Naive thymus-derived CD4-positive, alpha-beta T cell (primary cell): ENCODE measurements at regions not wholly inside any gene's neighbourhood (a gene's known extent, or its start where the extent isn't known, plus 50 kb on each side); places are given as distances from the start of the nearest gene placed in this dataset.

ENCODE experiments used
- ATAC-seq: fragments of 150-1000 bp; cut with Tn5 transposase; 2 replicates; pipeline ENCODE4 v1.10.0; 2021; ENCODE audit warnings: mild to moderate bottlenecking, moderate library complexity
- CTCF ChIA-PET: fragments of 350-600 bp; sonication (Branson Sonifier 250); formaldehyde crosslinking; loops from one replicate; lab custom pipeline; 2021; ENCODE audit warnings: antibody characterized with exemption; lab: Charles Lee
- POLR2A ChIA-PET: fragments of 350-600 bp; sonication (Branson Sonifier 250); formaldehyde crosslinking; loops from one replicate; lab custom pipeline; 2021; ENCODE audit warnings: antibody characterized with exemption, inconsistent platforms; lab: Charles Lee
- DNase-seq, 9 donors: peaks; one replicate each; pipeline versions ENCODE4 v3.0.0 to v3.0.0-alpha.2; 2020 to 2022; ENCODE audit warnings: mixed read lengths in 1 of 9
- H3K27ac ChIP-seq: one replicate; pipeline ENCODE4 v1.7.0; 2013; ENCODE audit warnings: mild to moderate bottlenecking, low read depth, low read length, moderate library complexity
- H3K27me3 ChIP-seq, 2 donors: one replicate each; pipeline ENCODE4 v1.7.0; 2013; ENCODE audit warnings: low read length in 2 of 2, mild to moderate bottlenecking in 2 of 2, moderate library complexity in 2 of 2; ENCODE audit not compliant: control insufficient read depth in 2 of 2, insufficient read depth in 2 of 2
- H3K36me3 ChIP-seq, 3 experiments: 1 replicate in 2 of 3; 2 replicates in 1 of 3; pipeline ENCODE4 v1.7.0; 2013; ENCODE audit warnings: low read length in 3 of 3, mild to moderate bottlenecking in 3 of 3, moderate library complexity in 1 of 3; ENCODE audit not compliant: insufficient read depth in 3 of 3, control insufficient read depth in 2 of 3
- H3K4me1 ChIP-seq, 2 donors: one replicate each; pipeline ENCODE4 v1.7.0; 2013; ENCODE audit warnings: low read length in 2 of 2, mild to moderate bottlenecking in 2 of 2, moderate library complexity in 1 of 2; ENCODE audit not compliant: control insufficient read depth in 2 of 2, insufficient read depth in 2 of 2
- H3K4me3 ChIP-seq: 2 replicates; pipeline ENCODE4 v1.7.0; 2013; ENCODE audit warnings: mild to moderate bottlenecking, low read length
- H3K9me3 ChIP-seq, 3 experiments: 1 replicate in 2 of 3; 2 replicates in 1 of 3; pipeline ENCODE4 v1.7.0; 2013; ENCODE audit warnings: low read length in 3 of 3; ENCODE audit not compliant: control insufficient read depth in 2 of 3
- H3K27ac Mint-ChIP-seq, 9 donors: one replicate each; pipeline ENCODE4 v1.8.0; 2020 to 2022; ENCODE audit warnings: mixed read lengths in 9 of 9, mild to moderate bottlenecking in 8 of 9, moderate library complexity in 5 of 9, inconsistent platforms in 2 of 9
- H3K27me3 Mint-ChIP-seq, 5 donors: one replicate each; pipeline ENCODE4 v1.8.0; 2021 to 2022; ENCODE audit warnings: mixed read lengths in 5 of 5, mild to moderate bottlenecking in 1 of 5
- H3K36me3 Mint-ChIP-seq, 5 donors: one replicate each; pipeline ENCODE4 v1.8.0; 2020 to 2022; ENCODE audit warnings: mixed read lengths in 5 of 5, mild to moderate bottlenecking in 3 of 5, inconsistent platforms in 1 of 5
- H3K4me1 Mint-ChIP-seq, 7 donors: one replicate each; pipeline ENCODE4 v1.8.0; 2020 to 2022; ENCODE audit warnings: mixed read lengths in 7 of 7, mild to moderate bottlenecking in 3 of 7, inconsistent platforms in 1 of 7
- H3K4me3 Mint-ChIP-seq, 10 donors: one replicate each; pipeline ENCODE4 v1.8.0; 2020 to 2022; ENCODE audit warnings: mild to moderate bottlenecking in 10 of 10, mixed read lengths in 10 of 10, moderate library complexity in 6 of 10, inconsistent platforms in 2 of 10
- H3K9me3 Mint-ChIP-seq, 11 donors: one replicate each; pipeline ENCODE4 v1.8.0; 2020 to 2022; ENCODE audit warnings: mixed read lengths in 11 of 11, mild to moderate bottlenecking in 4 of 11, inconsistent platforms in 1 of 11, moderate library complexity in 1 of 11
- intact Hi-C, 2 donors: fragments of 100-400 bp; cut with micrococcal nuclease; formaldehyde crosslinking; loops; one replicate each; pipeline ENCODE4 v1.15.1; 2023

DNA sequence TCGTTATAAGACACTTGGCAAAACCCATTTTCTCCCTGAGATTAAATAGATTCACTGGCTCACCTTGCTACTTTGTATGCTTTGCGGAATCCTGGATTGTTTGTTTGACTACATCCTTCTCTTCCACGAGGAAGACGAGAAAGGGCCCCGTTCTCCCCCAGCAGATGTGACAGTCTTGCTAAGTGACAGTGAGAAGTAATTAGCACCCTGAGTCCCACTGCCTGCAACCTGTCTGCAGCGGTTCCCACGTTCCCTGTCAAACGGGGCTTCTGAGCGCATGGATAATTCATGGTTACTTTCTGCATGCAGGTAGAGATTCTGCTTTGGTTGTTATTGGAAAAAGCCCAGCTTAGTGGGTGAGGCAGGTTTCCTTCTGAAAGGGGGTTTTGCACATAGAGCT lies 163.7 kb downstream of the CDH26 start:
- H3K9me3 ChIP-seq, result no peaks in the 10 kb centered on the region
- Mint-ChIP-seq H3K27ac (no peak overlapping the region), H3K4me3 (no peak overlapping the region), H3K4me1 (peaks cover 0 to 4% (median 3%) of the 10 kb centered on the region in 7 donors), H3K27me3 (peaks cover 0 to 40% (median 7%) of the 10 kb centered on the region in 5 donors), H3K36me3 (no peaks in the 10 kb centered on the region), H3K9me3 (no peaks in the 10 kb centered on the region)
- CTCF ChIA-PET, result no interaction called here
- H3K4me1 ChIP-seq, result no peaks in the 10 kb centered on the region
- H3K4me3 ChIP-seq, result no peak overlapping the region
- H3K27me3 ChIP-seq, result no peaks in the 10 kb centered on the region
- no peak for ATAC-seq
- no peak overlapping the region for H3K27ac ChIP-seq
- no peaks in the 10 kb centered on the region for H3K36me3 ChIP-seq
- intact Hi-C loops, result no loop called here
- POLR2A ChIA-PET, result no interaction called here
- no peak for DNase-seq

GRCh38 chr20:60122671-60123070 lies 164.4 kb downstream of the CDH26 start:
- intact Hi-C loops, result no loop called here
- H3K27me3 ChIP-seq, result no peaks in the 10 kb centered on the region
- no peaks in the 10 kb centered on the region for H3K36me3 Mint-ChIP-seq
- H3K9me3 Mint-ChIP-seq, result no peaks in the 10 kb centered on the region
- no peaks in the 10 kb centered on the region for H3K4me1 ChIP-seq
- no peak for DNase-seq
- CTCF ChIA-PET, result no interaction called here
- no peak overlapping the region for H3K4me3 Mint-ChIP-seq
- ATAC-seq, result no peak
- POLR2A ChIA-PET, result no interaction called here
- no peaks in the 10 kb centered on the region for H3K9me3 ChIP-seq
- no peak overlapping the region for H3K27ac ChIP-seq
- no peak overlapping the region for H3K27ac Mint-ChIP-seq
- no peaks in the 10 kb centered on the region for H3K36me3 ChIP-seq
- H3K4me3 ChIP-seq, result no peak overlapping the region
- H3K27me3 Mint-ChIP-seq, result peaks cover 0 to 36% (median 7%) of the 10 kb centered on the region in 5 donors
- H3K4me1 Mint-ChIP-seq, result peaks cover 0 to 2% (median 0%) of the 10 kb centered on the region in 7 donors

GRCh38 chr20:60123096-60123495 lies 164.9 kb downstream of the CDH26 start:
- CTCF ChIA-PET, result no interaction called here
- no peak for DNase-seq
- H3K9me3 Mint-ChIP-seq, result no peaks in the 10 kb centered on the region
- intact Hi-C loops, result no loop called here
- no peak overlapping the region for H3K27ac ChIP-seq
- H3K4me1 Mint-ChIP-seq, result no peaks in the 10 kb centered on the region
- H3K36me3 ChIP-seq, result no peaks in the 10 kb centered on the region
- H3K27me3 ChIP-seq, result no peaks in the 10 kb centered on the region
- ATAC-seq, result no peak
- POLR2A ChIA-PET, result no interaction called here
- no peak overlapping the region for H3K4me3 ChIP-seq
- no peaks in the 10 kb centered on the region for H3K9me3 ChIP-seq
- no peak overlapping the region for H3K27ac Mint-ChIP-seq
- H3K36me3 Mint-ChIP-seq, result no peaks in the 10 kb centered on the region
- H3K4me1 ChIP-seq, result no peaks in the 10 kb centered on the region
- H3K27me3 Mint-ChIP-seq, result peaks cover 0 to 32% (median 7%) of the 10 kb centered on the region in 5 donors
- no peak overlapping the region for H3K4me3 Mint-ChIP-seq

- no peak overlapping the region for H3K4me3 ChIP-seq
- DNase-seq (no peak), ATAC-seq (no peak)
- no peak overlapping the region for H3K4me3 Mint-ChIP-seq
- H3K4me1 ChIP-seq, result no peaks in the 10 kb centered on the region
- intact Hi-C loops, result no loop called here
- no peaks in the 10 kb centered on the region for H3K4me1 Mint-ChIP-seq
- no peaks in the 10 kb centered on the region for H3K9me3 Mint-ChIP-seq
- H3K27me3 ChIP-seq, result no peaks in the 10 kb centered on the region
- H3K27me3 Mint-ChIP-seq, result peaks cover 0 to 26% (median 7%) of the 10 kb centered on the region in 5 donors
- H3K36me3 ChIP-seq, result no peaks in the 10 kb centered on the region
- H3K27ac Mint-ChIP-seq, result no peak overlapping the region
- no peaks in the 10 kb centered on the region for H3K36me3 Mint-ChIP-seq
- H3K27ac ChIP-seq, result no peak overlapping the region
- POLR2A ChIA-PET, result no interaction called here
- no peaks in the 10 kb centered on the region for H3K9me3 ChIP-seq
- CTCF ChIA-PET, result no interaction called here
These were observed 165.4 kb downstream of the CDH26 start for GRCh38 chr20:60123652-60124051.

GRCh38 chr20:60124776-60125381 lies 166.7 kb downstream of the CDH26 start:
- Histone ChIP-seq H3K27ac (no peak overlapping the region), H3K4me3 (no peak overlapping the region), H3K9me3 (no peaks in the 10 kb centered on the region), H3K27me3 (no peaks in the 10 kb centered on the region), H3K4me1 (no peaks in the 10 kb centered on the region), H3K36me3 (no peaks in the 10 kb centered on the region)
- intact Hi-C loops, result no loop called here
- ChIA-PET CTCF (no interaction called here), POLR2A (no interaction called here)
- Mint-ChIP-seq H3K4me1 (no peaks in the 10 kb centered on the region), H3K4me3 (no peak overlapping the region), H3K36me3 (no peaks in the 10 kb centered on the region), H3K9me3 (no peaks in the 10 kb centered on the region), H3K27ac (no peak overlapping the region), H3K27me3 (peaks cover 0 to 19% (median 7%) of the 10 kb centered on the region in 5 donors)
- no peak for DNase-seq
- ATAC-seq, result no peak

DNA sequence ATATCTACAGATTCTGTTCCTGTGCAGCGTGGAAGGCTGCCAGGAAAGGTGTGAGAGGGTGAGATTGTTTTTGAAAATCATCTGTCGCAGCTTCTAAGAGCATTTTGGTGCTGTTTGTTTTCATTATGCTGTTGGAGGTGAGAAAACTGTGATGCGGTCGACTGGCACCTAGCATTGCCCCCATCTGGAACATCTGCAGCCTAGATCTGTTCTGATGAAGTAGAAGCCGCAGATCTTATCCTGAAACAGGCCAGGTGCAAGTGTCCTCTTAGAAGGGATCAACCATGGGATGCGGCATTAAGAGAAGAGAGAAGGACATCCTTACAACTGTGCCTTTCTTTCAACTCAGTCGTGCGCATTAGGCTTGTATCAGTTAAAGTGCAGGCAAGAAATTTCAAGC lies 167.3 kb downstream of the CDH26 start:
- H3K4me3 Mint-ChIP-seq, result no peak overlapping the region
- Histone ChIP-seq H3K36me3 (no peaks in the 10 kb centered on the region), H3K4me3 (no peak overlapping the region), H3K4me1 (no peaks in the 10 kb centered on the region), H3K9me3 (no peaks in the 10 kb centered on the region), H3K27me3 (no peaks in the 10 kb centered on the region), H3K27ac (no peak overlapping the region)
- DNase-seq (no peak), ATAC-seq (no peak)
- no peaks in the 10 kb centered on the region for H3K4me1 Mint-ChIP-seq
- ChIA-PET POLR2A (no interaction called here), CTCF (no interaction called here)
- intact Hi-C loops, result no loop called here
- no peak overlapping the region for H3K27ac Mint-ChIP-seq
- H3K36me3 Mint-ChIP-seq, result no peaks in the 10 kb centered on the region
- peaks cover 0 to 19% (median 7%) of the 10 kb centered on the region in 5 donors for H3K27me3 Mint-ChIP-seq
- no peaks in the 10 kb centered on the region for H3K9me3 Mint-ChIP-seq

- DNase-seq, result no peak
- no peak for ATAC-seq
- ChIA-PET POLR2A (no interaction called here), CTCF (no interaction called here)
- Histone ChIP-seq H3K36me3 (no peaks in the 10 kb centered on the region), H3K9me3 (no peaks in the 10 kb centered on the region), H3K27me3 (no peaks in the 10 kb centered on the region), H3K4me1 (no peaks in the 10 kb centered on the region), H3K4me3 (no peak overlapping the region), H3K27ac (no peak overlapping the region)
- no peak overlapping the region for H3K27ac Mint-ChIP-seq
- no peaks in the 10 kb centered on the region for H3K36me3 Mint-ChIP-seq
- H3K4me1 Mint-ChIP-seq, result peaks cover 0 to 5% (median 0%) of the 10 kb centered on the region in 7 donors
- H3K27me3 Mint-ChIP-seq, result peaks cover 0 to 25% (median 7%) of the 10 kb centered on the region in 5 donors
- intact Hi-C loops, result no loop called here
- H3K9me3 Mint-ChIP-seq, result no peaks in the 10 kb centered on the region
- no peak overlapping the region for H3K4me3 Mint-ChIP-seq
These were observed 168.8 kb downstream of the CDH26 start for GRCh38 chr20:60126975-60127374.
